ENCODE measurements at regions not wholly inside any gene's neighbourhood (a gene's known extent, or its start where the extent isn't known, plus 50 kb on each side); places are given as distances from the start of the nearest gene placed in this dataset.

GRCh38 chr16:87176735-87177134 lies 140.5 kb downstream of the C16orf95 start:
- DNase-seq (ENCODE audit: low read depth in 2 of 2): no peak

GRCh38 chr16:87177673-87178072 lies 139.5 kb downstream of the C16orf95 start:
- DNase-seq (ENCODE audit: low read depth in 2 of 2): no peak

GRCh38 chr16:87178177-87178863 lies 138.9 kb downstream of the C16orf95 start:
- DNase-seq (ENCODE audit: low read depth in 2 of 2): no peak

GRCh38 chr16:87178977-87179376 lies 138.2 kb downstream of the C16orf95 start:
- no peak for DNase-seq (ENCODE audit: low read depth in 2 of 2)

GRCh38 chr16:87180069-87180468 lies 137.1 kb downstream of the C16orf95 start:
- no peak for DNase-seq (ENCODE audit: low read depth in 2 of 2)

GRCh38 chr16:87182759-87183158 lies 134.4 kb downstream of the C16orf95 start:
- DNase-seq (ENCODE audit: low read depth in 2 of 2): no peak

GRCh38 chr16:87183647-87184046 lies 133.5 kb downstream of the C16orf95 start:
- no peak for DNase-seq (ENCODE audit: low read depth in 2 of 2)

- no peak for DNase-seq (ENCODE audit: low read depth in 2 of 2)
Measured at GRCh38 chr16:87185308-87185707, 131.9 kb downstream of the C16orf95 start.

GRCh38 chr16:87185983-87186382 lies 131.2 kb downstream of the C16orf95 start:
- no peak for DNase-seq (ENCODE audit: low read depth in 2 of 2)

- DNase-seq (ENCODE audit: low read depth in 2 of 2): no peak
Measured at GRCh38 chr16:87186446-87186845, 130.7 kb downstream of the C16orf95 start.

- no peak for DNase-seq (ENCODE audit: low read depth in 2 of 2)
Measured at GRCh38 chr16:87186876-87187533, 130.2 kb downstream of the C16orf95 start.

- no peak for DNase-seq (ENCODE audit: low read depth in 2 of 2)
Measured at GRCh38 chr16:87188104-87188503, 129.1 kb downstream of the C16orf95 start.

- DNase-seq (ENCODE audit: low read depth in 2 of 2): no peak
Measured at GRCh38 chr16:87189426-87189825, 127.8 kb downstream of the C16orf95 start.

- DNase-seq (ENCODE audit: low read depth in 2 of 2): no peak
Measured at GRCh38 chr16:87190288-87191230, 126.6 kb downstream of the C16orf95 start.

GRCh38 chr16:87192452-87193073 lies 124.6 kb downstream of the C16orf95 start:
- DNase-seq (ENCODE audit: low read depth in 2 of 2): no peak

- DNase-seq (ENCODE audit: low read depth in 2 of 2): no peak
Measured at GRCh38 chr16:87194172-87194571, 123.0 kb downstream of the C16orf95 start.

GRCh38 chr16:87195161-87195560 lies 122.0 kb downstream of the C16orf95 start:
- DNase-seq (ENCODE audit: low read depth in 2 of 2): no peak

GRCh38 chr16:87196231-87196630 lies 121.0 kb downstream of the C16orf95 start:
- DNase-seq (ENCODE audit: low read depth in 2 of 2): no peak

GRCh38 chr16:87196661-87197060 lies 120.5 kb downstream of the C16orf95 start:
- no peak for DNase-seq (ENCODE audit: low read depth in 2 of 2)

GRCh38 chr16:87198328-87198832 lies 118.8 kb downstream of the C16orf95 start:
- DNase-seq (ENCODE audit: low read depth in 2 of 2): no peak

- no peak for DNase-seq (ENCODE audit: low read depth in 2 of 2)
Measured at GRCh38 chr16:87198881-87199280, 118.3 kb downstream of the C16orf95 start.

GRCh38 chr16:87199379-87199778 lies 117.8 kb downstream of the C16orf95 start:
- DNase-seq (ENCODE audit: low read depth in 2 of 2): no peak
